Hematopoietic multipotent progenitor cell treated with erythropoietin and hydrocortisone succinate and interleukin-3 and kit ligand, for 4 days (in vitro differentiated cells): ENCODE measurements at regions not wholly inside any gene's neighbourhood (a gene's known extent, or its start where the extent isn't known, plus 50 kb on each side); places are given as distances from the start of the nearest gene placed in this dataset.
"Not testable (repeated sequence)": the region's sequence is repeated elsewhere in the genome, so short reads cannot be mapped to it uniquely, and the experiment has no call there.

Experiments
- DNase-seq: peaks from one replicate; pipeline ENCODE4 v3.0.0-alpha.2; 2015

GRCh38 chr5:57002959-57003485, 51.1 kb upstream of the MIER3 start:
- DNase-seq = no peak

DNA sequence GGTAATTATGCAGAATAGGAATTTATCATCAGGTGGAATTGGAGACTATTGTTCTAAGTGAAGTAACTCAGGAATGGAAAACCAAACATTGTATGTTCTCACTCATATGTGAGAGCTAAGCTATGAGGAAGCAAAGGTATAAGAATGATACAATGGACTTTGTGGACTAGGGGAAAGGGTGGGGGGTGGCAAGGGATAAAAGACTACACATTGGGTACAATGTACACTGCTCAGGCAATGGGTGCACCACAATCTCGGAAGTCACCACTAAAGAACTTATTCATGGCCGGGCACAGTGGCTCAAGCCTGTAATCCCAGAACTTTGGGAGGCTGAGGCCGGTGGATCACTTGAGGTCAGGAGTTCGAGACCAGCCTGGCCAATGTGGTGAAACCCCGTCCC, 51.6 kb upstream of the MIER3 start:
- DNase-seq = not testable (repeated sequence)

- DNase-seq = no peak
Measured at GRCh38 chr5:57004800-57005199, 52.9 kb upstream of the MIER3 start.

- DNase-seq = peak; percentile 23
Measured at GRCh38 chr5:57007344-57007743, 55.4 kb upstream of the MIER3 start.

GRCh38 chr5:57009811-57010210, 57.9 kb upstream of the MIER3 start:
- no peak for DNase-seq

GRCh38 chr5:57010786-57011185, 58.9 kb upstream of the MIER3 start:
- no peak for DNase-seq

DNA sequence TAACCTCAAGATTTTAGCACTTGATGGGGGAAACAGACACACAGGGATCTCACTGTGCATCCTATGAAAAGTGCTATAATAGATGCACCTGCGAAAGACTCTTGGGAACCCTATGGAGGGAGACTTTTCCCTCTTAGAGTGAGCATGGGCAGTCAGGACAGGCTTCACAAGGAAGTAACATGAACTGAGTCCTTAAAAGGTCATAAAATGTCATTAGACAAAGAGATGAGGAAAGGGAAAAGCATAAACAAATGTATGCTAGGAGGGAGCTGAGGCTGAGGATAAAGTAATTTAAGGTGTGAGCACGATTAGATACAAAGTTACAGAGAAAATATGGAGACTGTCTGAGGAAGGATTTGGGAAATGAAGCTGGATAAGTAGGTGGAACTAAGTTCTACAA, 60.6 kb upstream of the MIER3 start:
- no peak for DNase-seq

GRCh38 chr5:57025961-57026360, 74.0 kb upstream of the MIER3 start:
- DNase-seq = no peak

- DNase-seq = peak; percentile 93
Measured at GRCh38 chr5:57028161-57028560, 76.2 kb upstream of the MIER3 start.

- DNase-seq = peak; percentile 34
Measured at GRCh38 chr5:57032151-57032551, 80.2 kb upstream of the MIER3 start.

DNA sequence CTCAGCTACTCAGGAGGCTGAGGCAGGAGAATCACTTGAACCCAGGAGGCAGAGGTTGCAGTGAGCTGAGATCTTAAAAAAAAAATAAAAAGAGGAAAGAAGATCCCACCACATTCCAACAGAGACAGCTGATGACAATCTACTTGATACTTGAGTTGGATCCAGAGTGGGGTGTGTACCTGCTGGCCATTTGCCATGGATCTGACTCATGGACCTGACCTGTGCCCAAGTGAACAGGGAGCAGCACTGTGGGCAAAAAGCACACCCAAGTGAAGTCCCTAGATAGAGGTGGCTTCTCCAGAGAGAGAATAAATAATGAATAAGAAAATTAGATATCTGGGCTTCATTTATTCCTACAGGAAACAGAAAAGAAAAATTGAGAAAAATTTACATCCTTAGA, 81.2 kb upstream of the MIER3 start:
- DNase-seq = no peak

DNA sequence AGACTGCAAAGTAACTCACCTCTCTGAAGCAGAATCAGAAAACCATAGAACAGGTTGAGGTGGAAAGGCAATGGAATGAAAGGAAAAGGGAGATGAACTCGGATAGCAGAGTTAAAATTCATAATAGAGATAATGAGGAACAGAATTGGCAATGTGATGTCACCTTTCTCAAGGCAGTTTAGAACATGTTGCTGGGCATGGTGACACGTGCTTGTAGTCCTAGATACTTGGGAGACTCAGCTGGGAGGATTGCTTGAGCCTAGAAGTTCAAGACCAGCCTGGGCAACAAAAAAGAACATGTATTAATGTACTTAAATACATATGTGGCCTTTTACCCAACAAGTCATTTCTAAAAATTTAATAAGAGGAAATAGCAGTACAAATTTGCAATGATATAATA, 81.6 kb upstream of the MIER3 start:
- DNase-seq = no peak

GRCh38 chr5:57034201-57034916, 82.4 kb upstream of the MIER3 start:
- no peak for DNase-seq

- no peak for DNase-seq
Measured at GRCh38 chr5:57035955-57036354, 84.0 kb upstream of the MIER3 start.

GRCh38 chr5:57036761-57037160, 84.8 kb upstream of the MIER3 start:
- no peak for DNase-seq

- peak; percentile 28 for DNase-seq
Measured at GRCh38 chr5:57037355-57037754, 85.4 kb upstream of the MIER3 start.

DNA sequence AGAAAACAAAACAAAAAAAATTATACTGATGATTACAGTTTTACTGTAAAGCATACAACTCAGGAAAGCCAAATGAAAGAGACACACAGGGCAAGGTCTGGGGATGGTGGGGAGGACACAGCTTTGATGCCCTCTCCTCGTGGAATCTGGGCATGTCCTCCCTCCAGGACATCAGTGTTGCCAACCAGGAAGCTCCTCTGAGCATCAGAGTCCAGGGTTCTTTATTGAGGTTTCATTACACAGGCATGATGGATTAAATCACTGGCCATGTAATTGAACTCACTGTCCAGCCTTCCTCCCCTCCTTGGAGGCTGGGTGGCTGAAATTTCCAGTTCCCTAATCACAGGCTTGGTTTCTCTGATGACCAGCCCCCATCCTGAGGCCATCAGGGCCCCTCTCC, 89.6 kb upstream of the MIER3 start:
- DNase-seq = no peak

DNA sequence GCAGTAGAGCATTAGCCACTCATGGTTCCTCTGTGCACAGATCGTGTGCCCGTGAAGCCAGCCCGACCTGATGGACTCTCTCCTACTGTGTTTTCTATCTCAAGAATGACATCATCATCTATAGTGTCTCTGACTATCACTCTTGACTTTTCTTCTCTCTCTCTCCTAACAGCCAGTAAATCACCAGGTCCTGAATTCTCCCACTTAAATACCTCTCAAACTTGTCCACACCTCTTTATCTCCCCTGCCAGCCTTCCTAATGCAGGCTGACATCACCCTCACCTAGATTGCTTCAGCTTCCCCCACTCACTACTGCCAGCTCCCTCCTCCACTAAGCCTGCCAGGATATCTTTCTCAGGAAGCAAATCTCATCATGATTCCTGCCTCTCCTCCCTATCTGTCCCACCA, 90.6 kb upstream of the MIER3 start:
- DNase-seq = no peak

- no peak for DNase-seq
Measured at GRCh38 chr5:57054135-57054534, 102.2 kb upstream of the MIER3 start.

DNA sequence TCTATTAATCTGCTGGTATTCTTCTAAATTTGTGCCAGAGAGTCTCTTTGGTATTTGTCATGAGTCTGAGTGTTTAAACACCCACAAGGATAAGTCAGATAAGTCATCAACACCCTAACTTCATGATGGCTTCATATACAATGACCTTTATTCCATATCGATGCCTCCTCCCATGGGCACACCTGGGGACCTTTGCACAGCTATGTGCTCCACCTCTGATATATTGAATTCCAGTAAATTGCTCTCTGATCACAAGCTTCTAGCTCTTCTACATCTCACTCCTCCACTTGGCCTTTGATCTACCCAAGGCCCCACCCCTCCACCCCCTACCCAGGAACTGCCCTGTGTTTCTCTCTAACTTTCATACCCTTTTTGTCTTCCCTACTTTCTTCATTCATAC, 102.7 kb upstream of the MIER3 start:
- no peak for DNase-seq

- no peak for DNase-seq
Measured at GRCh38 chr5:57055731-57056130, 103.8 kb upstream of the MIER3 start.

GRCh38 chr5:57063773-57064172, 110.1 kb upstream of the GPBP1 start:
- DNase-seq = no peak

GRCh38 chr5:57066924-57067596, 106.8 kb upstream of the GPBP1 start:
- no peak for DNase-seq

DNA sequence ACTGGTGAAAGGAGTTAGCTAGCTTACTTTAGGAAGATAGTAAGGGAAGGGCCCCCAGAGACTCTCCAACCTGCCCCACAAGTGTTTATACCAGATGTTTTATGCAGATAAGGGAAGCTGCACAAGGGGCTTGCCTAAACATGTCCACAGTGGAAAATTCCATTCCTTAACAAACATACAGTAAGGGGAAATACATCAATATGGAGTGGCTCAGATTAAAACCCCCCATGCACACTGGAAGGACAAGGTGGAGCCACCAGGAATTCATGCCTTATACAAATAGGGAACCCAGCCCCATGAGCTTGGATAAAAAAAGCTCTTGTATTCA, 106.3 kb upstream of the GPBP1 start:
- peak; percentile 62 for DNase-seq
